OCI-LY7 (cell line): ENCODE measurements at regions not wholly inside any gene's neighbourhood (a gene's known extent, or its start where the extent isn't known, plus 50 kb on each side); places are given as distances from the start of the nearest gene placed in this dataset.

ENCODE experiments used
- BruUV-seq: library from RNA; stranded (reverse); fragments of 400-500 nt; replicated peaks from 2 replicates; lab custom pipeline; 2021; lab: Mats Ljungman, UMichigan
- CTCF ChIA-PET: fragments of 300-600 bp; sonication (Branson Sonifier 250); formaldehyde crosslinking; loops from one replicate; lab custom pipeline; 2022; ENCODE audit warnings: antibody characterized with exemption; ENCODE audit not compliant: unreplicated experiment; lab: Charles Lee
- POLR2A ChIA-PET: fragments of 300-600 bp; sonication (Branson Sonifier 250); formaldehyde crosslinking; loops from one replicate; lab custom pipeline; 2022; ENCODE audit warnings: antibody characterized with exemption; lab: Charles Lee
- DNase-seq: peaks from one replicate; pipeline ENCODE4 v3.0.0-alpha.2; 2015; ENCODE audit warnings: low spot score
- H2AFZ ChIP-seq: fragments of 200-600 bp; sonication (generic), shearing (Covaris generic); 2 replicates; pipeline ENCODE4 v1.6.1; 2014; ENCODE audit warnings: mild to moderate bottlenecking, antibody characterized with exemption, low read length, moderate library complexity
- H3K27ac ChIP-seq: fragments of 200-600 bp; sonication (generic); 2 replicates; pipeline ENCODE4 v1.5.1; 2014; ENCODE audit warnings: mixed run types, low read depth, mild to moderate bottlenecking, moderate library complexity, low read length, inconsistent platforms; ENCODE audit not compliant: poor library complexity, severe bottlenecking
- H3K36me3 ChIP-seq: fragments of 200-600 bp; sonication (generic); 2 replicates; pipeline ENCODE4 v1.6.1; 2014; ENCODE audit warnings: mild to moderate bottlenecking, antibody characterized with exemption, low read length, moderate library complexity, mixed read lengths; ENCODE audit not compliant: insufficient read depth
- H3K4me1 ChIP-seq: fragments of 200-600 bp; sonication (generic); 2 replicates; pipeline ENCODE4 v1.5.1; 2014; ENCODE audit warnings: mild to moderate bottlenecking, low read length; ENCODE audit not compliant: insufficient read depth, poor library complexity, severe bottlenecking
- H3K4me2 ChIP-seq: fragments of 200-600 bp; sonication (generic); 2 replicates; pipeline ENCODE4 v1.6.1; 2014; ENCODE audit warnings: mild to moderate bottlenecking, low read length
- H3K4me3 ChIP-seq: fragments of 200-600 bp; sonication (generic); 2 replicates; pipeline ENCODE4 v1.5.1; 2014; ENCODE audit warnings: mild to moderate bottlenecking, low read depth, low read length; ENCODE audit not compliant: poor library complexity, severe bottlenecking
- H3K79me2 ChIP-seq: fragments of 200-600 bp; sonication (generic); 2 replicates; pipeline ENCODE4 v1.6.1; 2016; ENCODE audit warnings: low read depth, mild to moderate bottlenecking, low read length, moderate library complexity, mixed read lengths; ENCODE audit not compliant: insufficient read depth
- H3K9me2 ChIP-seq: fragments of 200-600 bp; sonication (generic); 2 replicates; pipeline ENCODE4 v1.6.1; 2016; ENCODE audit warnings: mild to moderate bottlenecking, low read length, mixed read lengths; ENCODE audit not compliant: insufficient read depth
- H3K9me3 ChIP-seq: fragments of 200-600 bp; sonication (generic); 2 replicates; pipeline ENCODE4 v1.6.1; 2014; ENCODE audit warnings: mild to moderate bottlenecking, mixed run types, low read length, mixed read lengths
- H4K20me1 ChIP-seq: fragments of 200-600 bp; sonication (generic); 2 replicates; pipeline ENCODE4 v1.6.1; 2014; ENCODE audit warnings: mild to moderate bottlenecking, antibody characterized with exemption, low read length, moderate library complexity, mixed read lengths; ENCODE audit not compliant: insufficient read depth
- CTCF ChIP-seq: fragments of 200-600 bp; sonication (generic); conservative IDR thresholded peaks from 2 replicates; pipeline ENCODE4 v1.5.1; 2014; ENCODE audit warnings: mild to moderate bottlenecking, antibody characterized with exemption, low read length, moderate library complexity, mixed read lengths
- EZH2phosphoT487 ChIP-seq: fragments of 200-600 bp; sonication (generic); IDR thresholded peaks from 2 replicates; pipeline ENCODE4 v1.6.1; 2018; ENCODE audit warnings: low read depth, borderline replicate concordance, mild to moderate bottlenecking, mixed run types, antibody characterized with exemption, low read length, moderate library complexity, mixed read lengths
- intact Hi-C: fragments of 100-400 bp; cut with micrococcal nuclease; formaldehyde crosslinking; loops from one replicate; pipeline ENCODE4 v1.10.0; 2022; ENCODE audit not compliant: unreplicated experiment

- no peaks in the 10 kb centered on the region for H3K36me3 ChIP-seq
- no peak for DNase-seq
- no peaks in the 10 kb centered on the region for H4K20me1 ChIP-seq
- no TSS peak for BruUV-seq
- intact Hi-C loops: no loop called here
- ChIA-PET CTCF (no interaction called here), POLR2A (no interaction called here)
- no peaks in the 10 kb centered on the region for H3K9me2 ChIP-seq
- H3K27ac ChIP-seq: no peak overlapping the region
- no peaks in the 10 kb centered on the region for H3K9me3 ChIP-seq
- TF ChIP-seq EZH2phosphoT487 (no peak), CTCF (no peak)
- H3K4me3 ChIP-seq: no peak overlapping the region
- H3K4me2 ChIP-seq: no peak overlapping the region
- no peaks in the 10 kb centered on the region for H3K4me1 ChIP-seq
- no peaks in the 10 kb centered on the region for H3K79me2 ChIP-seq
- no peak overlapping the region for H2AFZ ChIP-seq
These were observed 99.1 kb upstream of the CCL2 start for GRCh38 chr17:34155947-34156346.

- BruUV-seq: no TSS peak
- CTCF ChIA-PET: no interaction called here
- no peaks in the 10 kb centered on the region for H3K36me3 ChIP-seq
These were observed 98.7 kb upstream of the CCL2 start for GRCh38 chr17:34156401-34156740.

More at GRCh38 chr17:34156401-34156740, 98.7 kb upstream of the CCL2 start:
- H3K9me2 ChIP-seq: no peaks in the 10 kb centered on the region
- intact Hi-C loops: no loop called here
- H4K20me1 ChIP-seq: no peaks in the 10 kb centered on the region
- DNase-seq: no peak
- TF ChIP-seq CTCF (no peak), EZH2phosphoT487 (no peak)
- H3K4me1 ChIP-seq: no peaks in the 10 kb centered on the region
- no peak overlapping the region for H3K4me3 ChIP-seq
- no peaks in the 10 kb centered on the region for H3K79me2 ChIP-seq
- H3K27ac ChIP-seq: no peak overlapping the region
- POLR2A ChIA-PET: no interaction called here
- H3K9me3 ChIP-seq: no peaks in the 10 kb centered on the region
- no peak overlapping the region for H3K4me2 ChIP-seq
- H2AFZ ChIP-seq: no peak overlapping the region
